ENCODE measurements at regions not wholly inside any gene's neighbourhood (a gene's known extent, or its start where the extent isn't known, plus 50 kb on each side); places are given as distances from the start of the nearest gene placed in this dataset.
"Not testable (repeated sequence)": the region's sequence is repeated elsewhere in the genome, so short reads cannot be mapped to it uniquely, and the experiment has no call there.

DNA sequence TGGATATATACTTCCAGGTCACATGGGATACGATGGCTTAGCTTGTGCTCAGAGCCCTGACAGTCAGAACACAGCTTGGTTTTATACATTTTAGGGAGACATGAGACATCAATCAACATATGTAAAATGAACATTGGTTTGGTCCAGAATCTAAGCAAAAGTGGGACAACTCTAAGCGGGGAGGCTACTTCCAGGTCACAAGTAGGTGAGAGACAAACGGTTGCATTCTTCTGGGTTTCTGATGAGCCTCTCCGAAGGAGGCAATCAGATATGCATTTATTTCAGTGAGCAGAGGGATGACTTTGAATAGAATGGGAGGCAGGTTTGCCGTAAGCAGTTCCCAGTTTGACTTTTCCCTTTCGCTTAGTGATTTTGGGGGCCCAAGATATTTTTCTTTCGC lies 250.1 kb upstream of the DIO3 start:
- TF ChIP-seq, protein P1, sequence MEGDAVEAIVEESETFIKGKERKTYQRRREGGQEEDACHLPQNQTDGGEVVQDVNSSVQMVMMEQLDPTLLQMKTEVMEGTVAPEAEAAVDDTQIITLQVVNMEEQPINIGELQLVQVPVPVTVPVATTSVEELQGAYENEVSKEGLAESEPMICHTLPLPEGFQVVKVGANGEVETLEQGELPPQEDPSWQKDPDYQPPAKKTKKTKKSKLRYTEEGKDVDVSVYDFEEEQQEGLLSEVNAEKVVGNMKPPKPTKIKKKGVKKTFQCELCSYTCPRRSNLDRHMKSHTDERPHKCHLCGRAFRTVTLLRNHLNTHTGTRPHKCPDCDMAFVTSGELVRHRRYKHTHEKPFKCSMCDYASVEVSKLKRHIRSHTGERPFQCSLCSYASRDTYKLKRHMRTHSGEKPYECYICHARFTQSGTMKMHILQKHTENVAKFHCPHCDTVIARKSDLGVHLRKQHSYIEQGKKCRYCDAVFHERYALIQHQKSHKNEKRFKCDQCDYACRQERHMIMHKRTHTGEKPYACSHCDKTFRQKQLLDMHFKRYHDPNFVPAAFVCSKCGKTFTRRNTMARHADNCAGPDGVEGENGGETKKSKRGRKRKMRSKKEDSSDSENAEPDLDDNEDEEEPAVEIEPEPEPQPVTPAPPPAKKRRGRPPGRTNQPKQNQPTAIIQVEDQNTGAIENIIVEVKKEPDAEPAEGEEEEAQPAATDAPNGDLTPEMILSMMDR (IDR thresholded peaks at IDR 0.05) = not testable (repeated sequence)
- TF ChIP-seq POLR2A (IDR thresholded peaks at IDR 0.05) = not testable (repeated sequence)

Data from right lobe of liver (tissue), 4 donors.